K562 (cell line): ENCODE measurements at regions not wholly inside any gene's neighbourhood (a gene's known extent, or its start where the extent isn't known, plus 50 kb on each side); places are given as distances from the start of the nearest gene placed in this dataset.

Source experiments
- ATAC-seq: fragments of 200-7000 bp; cut with Tn5 transposase; 3 replicates; pipeline ENCODE4 v1.9.1; 2020; ENCODE audit warnings: moderate library complexity
- BruUV-seq: library from RNA; stranded (reverse); fragments of 400-500 nt; replicated peaks from 2 replicates; lab custom pipeline; 2021; lab: Mats Ljungman, UMichigan
- CTCF ChIA-PET: fragments of 300-600 bp; formaldehyde crosslinking; extraction: SDS; loops from one replicate; lab custom pipeline; 2021; ENCODE audit warnings: low intra/inter-chr PET ratio; lab: Yijun Ruan, JAX
- POLR2A ChIA-PET: fragments of 300-600, 350-650 bp; sonication (Branson Sonifier 250); formaldehyde crosslinking; extraction: SDS; loops from one replicate; lab custom pipeline; 2021; ENCODE audit warnings: antibody characterized with exemption, inconsistent platforms; lab: Yijun Ruan, JAX
- DNase-seq, 4 experiments: peaks; one replicate each; pipeline versions ENCODE4 v3.0.0 to v3.0.0-alpha.2; 2011 to 2018; ENCODE audit warnings: low spot score in 3 of 4, mixed read lengths in 3 of 4; ENCODE audit errors: extremely low read depth in 1 of 4
- FAIRE-seq: peaks from 2 replicates; lab custom pipeline; 2011; peaks lifted over from hg19 to GRCh38; lab: Jason Lieb, UNC
- H2AFZ ChIP-seq: 2 replicates; pipeline ENCODE4 v1.6.0; 2011; ENCODE audit warnings: low read depth, low read length, control low read depth, inconsistent platforms
- H3K27ac ChIP-seq: fragments of 200-600 bp; 3 replicates; pipeline ENCODE4 v1.8.0; 2011; ENCODE audit warnings: low read depth, mild to moderate bottlenecking, control low read depth, inconsistent platforms, low read length, moderate library complexity, mixed read lengths; ENCODE audit errors: extremely low read depth
- H3K27me3 ChIP-seq, 2 experiments: fragments of 300-600 bp in 1 of 2; 2 replicates in 1 of 2; 3 replicates in 1 of 2; pipeline versions ENCODE4 v1.6.0 to v1.8.0; 2011; ENCODE audit warnings: inconsistent platforms in 2 of 2, low read length in 2 of 2, mild to moderate bottlenecking in 1 of 2, mixed read lengths in 1 of 2, moderate library complexity in 1 of 2; ENCODE audit not compliant: control insufficient read depth in 2 of 2, insufficient read depth in 2 of 2
- H3K36me3 ChIP-seq: fragments of 300-600 bp; 3 replicates; pipeline ENCODE4 v1.8.0; 2011; ENCODE audit warnings: mild to moderate bottlenecking, low read length, inconsistent platforms; ENCODE audit not compliant: control insufficient read depth, insufficient read depth
- H3K4me1 ChIP-seq, 2 experiments: fragments of 200-600 bp in 1 of 2; replicated peaks in 1 of 2; 2 replicates in 1 of 2; 3 replicates in 1 of 2; pipeline versions ENCODE4 v1.5.1 to v1.8.0; 2011; ENCODE audit warnings: inconsistent platforms in 2 of 2, low read length in 2 of 2, mild to moderate bottlenecking in 1 of 2, mixed read lengths in 1 of 2, moderate library complexity in 1 of 2; ENCODE audit not compliant: control insufficient read depth in 2 of 2, insufficient read depth in 2 of 2
- H3K4me2 ChIP-seq: 2 replicates; pipeline ENCODE4 v1.6.1; 2011; ENCODE audit warnings: low read length, control low read depth, inconsistent platforms, mixed read lengths; ENCODE audit not compliant: insufficient read depth
- H3K4me3 ChIP-seq: fragments of 200-600 bp; sonication (generic), shearing (Covaris generic); 2 replicates; pipeline ENCODE4 v1.5.1; 2016; ENCODE audit warnings: control low read depth, inconsistent platforms
- H3K79me2 ChIP-seq: fragments of 200-600 bp; 3 replicates; pipeline ENCODE4 v1.8.0; 2011; ENCODE audit warnings: low read length, inconsistent platforms; ENCODE audit not compliant: control insufficient read depth, insufficient read depth
- H3K9ac ChIP-seq, 2 experiments: 2 replicates each; pipeline versions ENCODE4 v1.6.0 to v1.6.1; 2011; ENCODE audit warnings: low read depth in 2 of 2, low read length in 2 of 2, control low read depth in 1 of 2, inconsistent platforms in 1 of 2, mild to moderate bottlenecking in 1 of 2, mixed read lengths in 1 of 2; ENCODE audit not compliant: insufficient read depth in 1 of 2
- H3K9me1 ChIP-seq: one replicate; pipeline ENCODE4 v1.6.0; 2011; ENCODE audit warnings: inconsistent platforms, mild to moderate bottlenecking, low read length, moderate library complexity; ENCODE audit not compliant: control insufficient read depth, insufficient read depth
- H3K9me3 ChIP-seq: replicated peaks from 2 replicates; pipeline ENCODE4 v1.5.1; 2011; ENCODE audit warnings: low read depth, low read length, inconsistent platforms; ENCODE audit not compliant: control insufficient read depth, insufficient read depth
- H4K20me1 ChIP-seq: replicated peaks from 2 replicates; pipeline ENCODE4 v1.6.1; 2011; ENCODE audit warnings: low read length, inconsistent platforms, mixed read lengths; ENCODE audit not compliant: control insufficient read depth, insufficient read depth
- HNRNPH1 ChIP-seq: fragments of 200-400 bp; formaldehyde crosslinking; optimal IDR thresholded peaks from 2 replicates; pipeline ENCODE3; 2017; ENCODE audit warnings: low read depth, mild to moderate bottlenecking, low read length, moderate library complexity
- NFXL1 ChIP-seq: fragments of 450-650 bp; formaldehyde crosslinking; IDR thresholded peaks from 2 replicates; pipeline ENCODE4 v1.4.0; 2021; ENCODE audit warnings: mild to moderate bottlenecking
- POLR2G ChIP-seq: fragments of 200-400 bp; formaldehyde crosslinking; IDR thresholded peaks from 2 replicates; pipeline ENCODE4 v1.6.1; 2017; ENCODE audit warnings: low read depth, mild to moderate bottlenecking, antibody characterized with exemption, low read length, moderate library complexity
- PPARD ChIP-seq: fragments of 250-450 bp; sonication (Bioruptor Pico); IDR thresholded peaks from 2 replicates; pipeline ENCODE4 v1.8.0; 2022; ENCODE audit warnings: inconsistent platforms, mild to moderate bottlenecking, moderate library complexity
- RBBP5 ChIP-seq: fragments of 200-600 bp; sonication (generic); IDR thresholded peaks from 2 replicates; pipeline ENCODE4 v1.6.1; 2012; ENCODE audit warnings: borderline replicate concordance, mild to moderate bottlenecking, low read length, control low read depth, inconsistent platforms; ENCODE audit not compliant: insufficient read depth, poor library complexity, severe bottlenecking
- ZNF224 ChIP-seq: sonication (generic); formaldehyde crosslinking; IDR thresholded peaks from 2 replicates; pipeline ENCODE4 v1.8.0; 2022; ENCODE audit warnings: mild to moderate bottlenecking, missing genetic modification reagents
- ZNF589 ChIP-seq: fragments of 200-800 bp; sonication (Bioruptor generic); IDR thresholded peaks from 2 replicates; pipeline ENCODE4 v1.6.1; 2016; ENCODE audit warnings: low read depth, missing genetic modification characterization, missing compliant biosample characterization
- in situ Hi-C: fragments of 300-500 bp; cut with MboI; formaldehyde crosslinking; loops from 4 replicates; pipeline ENCODE4 v1.15.0; 2018; ENCODE audit warnings: inconsistent platforms, mixed read lengths
- intact Hi-C: fragments of 100-400 bp; cut with micrococcal nuclease; formaldehyde crosslinking; loops from 2 replicates; pipeline ENCODE4 v1.14.2; 2022
- TF ChIP-seq, protein P1 (sequence below): fragments of 450-650 bp; IDR thresholded peaks from 2 replicates; pipeline ENCODE4 v1.6.1; 2018; ENCODE audit not compliant: partially characterized antibody
- TF ChIP-seq, protein P2 (sequence below): IDR thresholded peaks from 3 replicates; pipeline ENCODE4 v1.6.1; 2011; ENCODE audit warnings: borderline replicate concordance, mild to moderate bottlenecking; ENCODE audit not compliant: insufficient read length, insufficient read depth
- TF ChIP-seq, protein P3 (sequence below): fragments of 450-650 bp; IDR thresholded peaks from 2 replicates; pipeline ENCODE4 v1.6.1; 2017; ENCODE audit warnings: antibody characterized with exemption, mild to moderate bottlenecking

DNA sequence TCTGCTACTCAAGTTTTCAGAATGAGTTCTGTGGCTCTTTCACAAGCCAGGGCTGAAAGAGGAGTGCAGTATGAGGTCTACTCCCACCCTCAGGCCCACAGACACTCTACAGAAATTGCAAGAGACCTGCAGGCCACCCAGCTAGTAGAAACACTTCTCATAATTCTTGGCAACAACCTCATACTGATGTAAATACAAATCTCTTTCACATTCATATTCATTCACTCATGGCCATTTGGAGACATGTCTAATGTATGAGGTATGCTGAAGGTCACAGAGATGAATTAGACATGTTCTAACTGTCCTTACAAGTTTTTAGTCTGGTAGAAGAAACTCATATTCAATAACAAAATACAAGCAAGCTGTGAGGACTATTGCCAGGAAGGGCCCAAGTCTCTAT lies 83.8 kb upstream of the KLHL29 start:
- BruUV-seq = no TSS peak
- in situ Hi-C loops (no loop called here), intact Hi-C loops (no loop called here)
- H3K4me1 ChIP-seq = no peaks in the 10 kb centered on the region
- H3K27ac ChIP-seq = no peak overlapping the region
- CTCF ChIA-PET = interaction anchor here (0.5 kb wide), 1 partner anchor 882 kb away, joined by 3 read pairs; no protein-coding TSS in a partner anchor
- no peaks in the 10 kb centered on the region for H4K20me1 ChIP-seq
- H3K4me3 ChIP-seq = no peak overlapping the region
- POLR2A ChIA-PET = no interaction called here
- H3K9me1 ChIP-seq = no peaks in the 10 kb centered on the region
- ATAC-seq (no peak), FAIRE-seq (no peak), DNase-seq (no peak)
- no peak overlapping the region for H3K9ac ChIP-seq
- no peak overlapping the region for H3K4me2 ChIP-seq
- H3K27me3 ChIP-seq = peaks cover 0 to 7% of the 10 kb centered on the region in 2 experiments; a peak in 1 of 5 replicates
- H2AFZ ChIP-seq = no peak overlapping the region
- H3K36me3 ChIP-seq = no peaks in the 10 kb centered on the region
- H3K9me3 ChIP-seq = no peaks in the 10 kb centered on the region
- no peaks in the 10 kb centered on the region for H3K79me2 ChIP-seq
- no peak for TF ChIP-seq ZNF224 (CRISPR knock-in tag)
- TF ChIP-seq POLR2G = no peak
- TF ChIP-seq ZNF589 (CRISPR knock-in tag) = no peak
- TF ChIP-seq, protein P1, sequence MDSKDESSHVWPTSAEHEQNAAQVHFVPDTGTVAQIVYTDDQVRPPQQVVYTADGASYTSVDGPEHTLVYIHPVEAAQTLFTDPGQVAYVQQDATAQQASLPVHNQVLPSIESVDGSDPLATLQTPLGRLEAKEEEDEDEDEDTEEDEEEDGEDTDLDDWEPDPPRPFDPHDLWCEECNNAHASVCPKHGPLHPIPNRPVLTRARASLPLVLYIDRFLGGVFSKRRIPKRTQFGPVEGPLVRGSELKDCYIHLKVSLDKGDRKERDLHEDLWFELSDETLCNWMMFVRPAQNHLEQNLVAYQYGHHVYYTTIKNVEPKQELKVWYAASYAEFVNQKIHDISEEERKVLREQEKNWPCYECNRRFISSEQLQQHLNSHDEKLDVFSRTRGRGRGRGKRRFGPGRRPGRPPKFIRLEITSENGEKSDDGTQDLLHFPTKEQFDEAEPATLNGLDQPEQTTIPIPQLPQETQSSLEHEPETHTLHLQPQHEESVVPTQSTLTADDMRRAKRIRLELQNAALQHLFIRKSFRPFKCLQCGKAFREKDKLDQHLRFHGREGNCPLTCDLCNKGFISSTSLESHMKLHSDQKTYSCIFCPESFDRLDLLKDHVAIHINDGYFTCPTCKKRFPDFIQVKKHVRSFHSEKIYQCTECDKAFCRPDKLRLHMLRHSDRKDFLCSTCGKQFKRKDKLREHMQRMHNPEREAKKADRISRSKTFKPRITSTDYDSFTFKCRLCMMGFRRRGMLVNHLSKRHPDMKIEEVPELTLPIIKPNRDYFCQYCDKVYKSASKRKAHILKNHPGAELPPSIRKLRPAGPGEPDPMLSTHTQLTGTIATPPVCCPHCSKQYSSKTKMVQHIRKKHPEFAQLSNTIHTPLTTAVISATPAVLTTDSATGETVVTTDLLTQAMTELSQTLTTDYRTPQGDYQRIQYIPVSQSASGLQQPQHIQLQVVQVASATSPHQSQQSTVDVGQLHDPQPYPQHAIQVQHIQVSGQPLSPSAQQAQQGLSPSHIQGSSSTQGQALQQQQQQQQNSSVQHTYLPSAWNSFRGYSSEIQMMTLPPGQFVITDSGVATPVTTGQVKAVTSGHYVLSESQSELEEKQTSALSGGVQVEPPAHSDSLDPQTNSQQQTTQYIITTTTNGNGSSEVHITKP = no peak
- TF ChIP-seq HNRNPH1 = no peak
- TF ChIP-seq, protein P2, sequence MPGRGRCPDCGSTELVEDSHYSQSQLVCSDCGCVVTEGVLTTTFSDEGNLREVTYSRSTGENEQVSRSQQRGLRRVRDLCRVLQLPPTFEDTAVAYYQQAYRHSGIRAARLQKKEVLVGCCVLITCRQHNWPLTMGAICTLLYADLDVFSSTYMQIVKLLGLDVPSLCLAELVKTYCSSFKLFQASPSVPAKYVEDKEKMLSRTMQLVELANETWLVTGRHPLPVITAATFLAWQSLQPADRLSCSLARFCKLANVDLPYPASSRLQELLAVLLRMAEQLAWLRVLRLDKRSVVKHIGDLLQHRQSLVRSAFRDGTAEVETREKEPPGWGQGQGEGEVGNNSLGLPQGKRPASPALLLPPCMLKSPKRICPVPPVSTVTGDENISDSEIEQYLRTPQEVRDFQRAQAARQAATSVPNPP = no peak
- no peak for TF ChIP-seq NFXL1 (CRISPR knock-in tag)
- no peak for TF ChIP-seq RBBP5
- TF ChIP-seq PPARD (CRISPR knock-in tag) = no peak
- TF ChIP-seq, protein P3, sequence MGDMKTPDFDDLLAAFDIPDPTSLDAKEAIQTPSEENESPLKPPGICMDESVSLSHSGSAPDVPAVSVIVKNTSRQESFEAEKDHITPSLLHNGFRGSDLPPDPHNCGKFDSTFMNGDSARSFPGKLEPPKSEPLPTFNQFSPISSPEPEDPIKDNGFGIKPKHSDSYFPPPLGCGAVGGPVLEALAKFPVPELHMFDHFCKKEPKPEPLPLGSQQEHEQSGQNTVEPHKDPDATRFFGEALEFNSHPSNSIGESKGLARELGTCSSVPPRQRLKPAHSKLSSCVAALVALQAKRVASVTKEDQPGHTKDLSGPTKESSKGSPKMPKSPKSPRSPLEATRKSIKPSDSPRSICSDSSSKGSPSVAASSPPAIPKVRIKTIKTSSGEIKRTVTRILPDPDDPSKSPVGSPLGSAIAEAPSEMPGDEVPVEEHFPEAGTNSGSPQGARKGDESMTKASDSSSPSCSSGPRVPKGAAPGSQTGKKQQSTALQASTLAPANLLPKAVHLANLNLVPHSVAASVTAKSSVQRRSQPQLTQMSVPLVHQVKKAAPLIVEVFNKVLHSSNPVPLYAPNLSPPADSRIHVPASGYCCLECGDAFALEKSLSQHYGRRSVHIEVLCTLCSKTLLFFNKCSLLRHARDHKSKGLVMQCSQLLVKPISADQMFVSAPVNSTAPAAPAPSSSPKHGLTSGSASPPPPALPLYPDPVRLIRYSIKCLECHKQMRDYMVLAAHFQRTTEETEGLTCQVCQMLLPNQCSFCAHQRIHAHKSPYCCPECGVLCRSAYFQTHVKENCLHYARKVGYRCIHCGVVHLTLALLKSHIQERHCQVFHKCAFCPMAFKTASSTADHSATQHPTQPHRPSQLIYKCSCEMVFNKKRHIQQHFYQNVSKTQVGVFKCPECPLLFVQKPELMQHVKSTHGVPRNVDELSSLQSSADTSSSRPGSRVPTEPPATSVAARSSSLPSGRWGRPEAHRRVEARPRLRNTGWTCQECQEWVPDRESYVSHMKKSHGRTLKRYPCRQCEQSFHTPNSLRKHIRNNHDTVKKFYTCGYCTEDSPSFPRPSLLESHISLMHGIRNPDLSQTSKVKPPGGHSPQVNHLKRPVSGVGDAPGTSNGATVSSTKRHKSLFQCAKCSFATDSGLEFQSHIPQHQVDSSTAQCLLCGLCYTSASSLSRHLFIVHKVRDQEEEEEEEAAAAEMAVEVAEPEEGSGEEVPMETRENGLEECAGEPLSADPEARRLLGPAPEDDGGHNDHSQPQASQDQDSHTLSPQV = no peak
